ENCODE measurements at regions not wholly inside any gene's neighbourhood (a gene's known extent, or its start where the extent isn't known, plus 50 kb on each side); places are given as distances from the start of the nearest gene placed in this dataset.

DNA sequence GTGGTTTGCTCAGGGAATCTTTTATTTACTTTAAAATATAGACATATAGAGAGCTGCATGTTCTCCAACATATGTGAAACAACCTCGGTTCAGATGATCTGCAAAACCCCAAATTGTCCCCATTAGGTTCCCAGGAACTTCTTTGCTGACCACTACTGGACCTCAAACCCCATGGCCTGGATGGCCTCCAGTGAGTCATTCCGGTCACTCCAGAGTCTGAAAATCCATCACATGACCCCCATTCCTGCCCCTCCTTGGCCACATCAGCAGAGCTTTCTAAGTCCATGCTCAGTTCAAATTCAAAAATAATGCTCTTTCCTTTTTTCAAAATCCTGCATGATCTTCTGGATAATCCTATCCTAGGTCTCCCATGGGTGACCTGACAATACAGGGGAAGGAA lies 271.0 kb downstream of the TNS1 start:
- TF ChIP-seq, protein P1, sequence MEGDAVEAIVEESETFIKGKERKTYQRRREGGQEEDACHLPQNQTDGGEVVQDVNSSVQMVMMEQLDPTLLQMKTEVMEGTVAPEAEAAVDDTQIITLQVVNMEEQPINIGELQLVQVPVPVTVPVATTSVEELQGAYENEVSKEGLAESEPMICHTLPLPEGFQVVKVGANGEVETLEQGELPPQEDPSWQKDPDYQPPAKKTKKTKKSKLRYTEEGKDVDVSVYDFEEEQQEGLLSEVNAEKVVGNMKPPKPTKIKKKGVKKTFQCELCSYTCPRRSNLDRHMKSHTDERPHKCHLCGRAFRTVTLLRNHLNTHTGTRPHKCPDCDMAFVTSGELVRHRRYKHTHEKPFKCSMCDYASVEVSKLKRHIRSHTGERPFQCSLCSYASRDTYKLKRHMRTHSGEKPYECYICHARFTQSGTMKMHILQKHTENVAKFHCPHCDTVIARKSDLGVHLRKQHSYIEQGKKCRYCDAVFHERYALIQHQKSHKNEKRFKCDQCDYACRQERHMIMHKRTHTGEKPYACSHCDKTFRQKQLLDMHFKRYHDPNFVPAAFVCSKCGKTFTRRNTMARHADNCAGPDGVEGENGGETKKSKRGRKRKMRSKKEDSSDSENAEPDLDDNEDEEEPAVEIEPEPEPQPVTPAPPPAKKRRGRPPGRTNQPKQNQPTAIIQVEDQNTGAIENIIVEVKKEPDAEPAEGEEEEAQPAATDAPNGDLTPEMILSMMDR (IDR thresholded peaks at IDR 0.05) = no peak
- no peak for TF ChIP-seq POLR2A (IDR thresholded peaks at IDR 0.05)
